Gastroesophageal sphincter (tissue), 4 donors: ENCODE measurements at regions not wholly inside any gene's neighbourhood (a gene's known extent, or its start where the extent isn't known, plus 50 kb on each side); places are given as distances from the start of the nearest gene placed in this dataset.

Source experiments
- ATAC-seq: fragments of 150-250 bp; one replicate; pipeline ENCODE4 v1.9.1; 2016; ENCODE audit warnings: mild to moderate bottlenecking, moderate library complexity
- H3K27ac ChIP-seq, 4 donors: fragments of 200-600 bp; sonication (generic) in 3 of 4; 1 replicate in 3 of 4; 2 replicates in 1 of 4; pipeline ENCODE4 v1.5.1; 2016 to 2019
- H3K27me3 ChIP-seq: fragments of 200-600 bp; sonication (generic); one replicate; pipeline ENCODE4 v1.5.1; 2019
- H3K36me3 ChIP-seq, 2 donors: fragments of 200-600 bp; sonication (generic); one replicate each; pipeline ENCODE4 v1.5.1; 2019; ENCODE audit warnings: control low read depth in 1 of 2
- H3K4me1 ChIP-seq, 3 donors: fragments of 200-600 bp; sonication (generic); 1 replicate in 2 of 3; 2 replicates in 1 of 3; pipeline ENCODE4 v1.5.1; 2016 to 2019; ENCODE audit warnings: control low read depth in 2 of 3
- H3K4me3 ChIP-seq, 2 donors: fragments of 200-600 bp; sonication (generic); one replicate each; pipeline ENCODE4 v1.5.1; 2019; ENCODE audit warnings: mild to moderate bottlenecking in 1 of 2, moderate library complexity in 1 of 2
- H3K9me3 ChIP-seq, 3 donors: fragments of 200-600 bp; sonication (generic); one replicate each; pipeline ENCODE4 v1.5.1; 2017 to 2019; ENCODE audit warnings: control low read depth in 2 of 3
- EP300 ChIP-seq: sonication (generic); formaldehyde crosslinking; IDR thresholded peaks from one replicate; pipeline ENCODE4 v1.6.1; 2017; ENCODE audit warnings: antibody characterized with exemption, mild to moderate bottlenecking
- POLR2A ChIP-seq, 2 donors: fragments of 450-650 bp; IDR thresholded peaks; one replicate each; pipeline ENCODE4 v1.6.1; 2017; ENCODE audit warnings: antibody characterized with exemption in 2 of 2, mild to moderate bottlenecking in 2 of 2, moderate library complexity in 1 of 2
- POLR2AphosphoS5 ChIP-seq: sonication (generic); formaldehyde crosslinking; IDR thresholded peaks from one replicate; pipeline ENCODE4 v1.6.1; 2017; ENCODE audit warnings: antibody characterized with exemption
- WGBS, 2 donors: methylation state at CpG; one replicate each; pipeline ENCODE4 v1.1.5; 2018; ENCODE audit warnings: low coverage in 1 of 2; 5-methylcytosine and 5-hydroxymethylcytosine counted together
- TF ChIP-seq, protein P1 (sequence below), 4 experiments: fragments of 200-600 bp in 2 of 4; fragments of 450-650 bp in 2 of 4; sonication (generic) in 1 of 4; IDR thresholded peaks; one replicate each; pipeline ENCODE4 v1.5.1; 2017 to 2019; ENCODE audit warnings: antibody characterized with exemption in 4 of 4, mild to moderate bottlenecking in 2 of 4, moderate library complexity in 2 of 4

DNA sequence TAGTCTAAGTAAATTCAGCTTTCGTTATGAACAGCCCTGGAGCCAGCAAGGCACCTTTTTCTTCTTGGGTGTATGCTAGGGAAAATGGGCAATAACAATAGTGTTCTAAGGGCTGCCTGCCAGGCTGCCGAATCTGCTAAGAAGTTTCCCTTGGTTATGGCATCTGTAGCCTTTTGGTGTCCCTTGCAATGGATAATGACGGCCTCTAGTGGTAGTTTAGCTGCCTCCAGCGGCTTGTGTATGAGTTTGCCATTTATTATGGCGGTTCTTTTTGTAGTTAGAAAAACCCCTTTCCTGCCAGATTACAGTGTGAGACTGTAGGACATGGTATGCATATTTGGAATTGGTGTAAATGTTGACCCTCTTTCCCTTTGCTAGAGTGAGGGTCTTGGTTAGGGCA, 78.9 kb upstream of the SPIN4 start:
- H3K27me3 ChIP-seq, result no peaks in the 10 kb centered on the region
- no peak for ATAC-seq
- H3K9me3 ChIP-seq, result no peaks in the 10 kb centered on the region
- no peak overlapping the region for H3K27ac ChIP-seq
- no peak overlapping the region for H3K4me3 ChIP-seq
- no peak for TF ChIP-seq POLR2AphosphoS5
- no peak for TF ChIP-seq EP300
- TF ChIP-seq POLR2A (IDR thresholded peaks at IDR 0.05), result no peak
- TF ChIP-seq, protein P1, sequence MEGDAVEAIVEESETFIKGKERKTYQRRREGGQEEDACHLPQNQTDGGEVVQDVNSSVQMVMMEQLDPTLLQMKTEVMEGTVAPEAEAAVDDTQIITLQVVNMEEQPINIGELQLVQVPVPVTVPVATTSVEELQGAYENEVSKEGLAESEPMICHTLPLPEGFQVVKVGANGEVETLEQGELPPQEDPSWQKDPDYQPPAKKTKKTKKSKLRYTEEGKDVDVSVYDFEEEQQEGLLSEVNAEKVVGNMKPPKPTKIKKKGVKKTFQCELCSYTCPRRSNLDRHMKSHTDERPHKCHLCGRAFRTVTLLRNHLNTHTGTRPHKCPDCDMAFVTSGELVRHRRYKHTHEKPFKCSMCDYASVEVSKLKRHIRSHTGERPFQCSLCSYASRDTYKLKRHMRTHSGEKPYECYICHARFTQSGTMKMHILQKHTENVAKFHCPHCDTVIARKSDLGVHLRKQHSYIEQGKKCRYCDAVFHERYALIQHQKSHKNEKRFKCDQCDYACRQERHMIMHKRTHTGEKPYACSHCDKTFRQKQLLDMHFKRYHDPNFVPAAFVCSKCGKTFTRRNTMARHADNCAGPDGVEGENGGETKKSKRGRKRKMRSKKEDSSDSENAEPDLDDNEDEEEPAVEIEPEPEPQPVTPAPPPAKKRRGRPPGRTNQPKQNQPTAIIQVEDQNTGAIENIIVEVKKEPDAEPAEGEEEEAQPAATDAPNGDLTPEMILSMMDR (IDR thresholded peaks at IDR 0.05), result no peak
- no peaks in the 10 kb centered on the region for H3K4me1 ChIP-seq
- peaks cover 0 to 31% of the 10 kb centered on the region in 2 donors for H3K36me3 ChIP-seq
- WGBS, 2 donors, result 36 to 85% methylated on average over 2 to 4 of the region's 5 CpGs

GRCh38 chrX:63428348-63428747, 77.2 kb upstream of the SPIN4 start:
- TF ChIP-seq POLR2AphosphoS5, result no peak
- TF ChIP-seq POLR2A (IDR thresholded peaks at IDR 0.05), result no peak
- TF ChIP-seq, protein P1 (IDR thresholded peaks at IDR 0.05), result no peak
- TF ChIP-seq EP300, result no peak
- no peaks in the 10 kb centered on the region for H3K27me3 ChIP-seq
- H3K27ac ChIP-seq, result no peak overlapping the region
- peaks cover 0 to 41% of the 10 kb centered on the region in 2 donors for H3K36me3 ChIP-seq
- no peak for ATAC-seq
- WGBS, 2 donors, result 90% methylated on average over 2 of the region's 5 CpGs; no CpG with 5 or more reads in 1 of the 2 donors
- no peaks in the 10 kb centered on the region for H3K4me1 ChIP-seq
- H3K9me3 ChIP-seq, result no peaks in the 10 kb centered on the region
- no peak overlapping the region for H3K4me3 ChIP-seq

DNA sequence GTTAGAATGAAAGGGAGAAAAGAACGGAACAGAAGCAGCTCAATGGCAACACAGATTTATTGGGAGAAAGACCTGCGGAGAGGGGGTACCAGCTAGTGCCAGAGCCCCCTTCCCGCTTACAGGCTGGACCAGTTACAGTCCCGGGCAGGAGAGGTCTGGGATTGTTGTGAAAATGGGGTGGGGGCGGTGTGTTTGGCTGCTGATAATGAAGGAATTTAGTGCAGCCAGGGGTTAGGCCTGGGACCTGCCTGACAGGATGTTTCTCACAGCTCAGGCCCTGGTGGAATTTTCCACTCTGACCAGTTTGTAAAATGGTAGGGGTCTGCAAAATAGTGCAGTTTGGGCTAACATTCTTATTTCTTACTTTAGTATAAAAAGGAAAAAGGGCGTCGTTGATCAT, 75.4 kb upstream of the SPIN4 start:
- peaks cover 0 to 41% of the 10 kb centered on the region in 2 donors for H3K36me3 ChIP-seq

GRCh38 chrX:63424063-63424462, 72.9 kb upstream of the SPIN4 start:
- Histone ChIP-seq H3K27me3 (no peaks in the 10 kb centered on the region), H3K27ac (no peak overlapping the region), H3K4me1 (no peaks in the 10 kb centered on the region), H3K36me3 (peaks cover 0 to 35% of the 10 kb centered on the region in 2 donors), H3K4me3 (no peak overlapping the region), H3K9me3 (no peaks in the 10 kb centered on the region)
- TF ChIP-seq POLR2AphosphoS5 (no peak), EP300 (no peak), POLR2A (IDR thresholded peaks at IDR 0.05) (no peak)
- TF ChIP-seq, protein P1 (IDR thresholded peaks at IDR 0.05), result no peak
- no peak for ATAC-seq

More for the DNA sequence above, 75.4 kb upstream of the SPIN4 start:
- no peaks in the 10 kb centered on the region for H3K9me3 ChIP-seq
- WGBS, 2 donors, result 78 to 79% methylated on average over 3 to 5 of the region's 7 CpGs
- H3K4me1 ChIP-seq, result no peaks in the 10 kb centered on the region
- no peaks in the 10 kb centered on the region for H3K27me3 ChIP-seq
- no peak overlapping the region for H3K4me3 ChIP-seq
- no peak overlapping the region for H3K27ac ChIP-seq
- no peak for ATAC-seq
- no peak for TF ChIP-seq EP300
- no peak for TF ChIP-seq POLR2A (IDR thresholded peaks at IDR 0.05)
- no peak for TF ChIP-seq POLR2AphosphoS5
- TF ChIP-seq, protein P1 (IDR thresholded peaks at IDR 0.05), result no peak

- no peaks in the 10 kb centered on the region for H3K9me3 ChIP-seq
- no peak for ATAC-seq
- H3K4me3 ChIP-seq, result no peak overlapping the region
- H3K36me3 ChIP-seq, result peaks cover 0 to 11% of the 10 kb centered on the region in 2 donors
- no peaks in the 10 kb centered on the region for H3K27me3 ChIP-seq
- no peaks in the 10 kb centered on the region for H3K4me1 ChIP-seq
- no peak overlapping the region for H3K27ac ChIP-seq
- TF ChIP-seq POLR2AphosphoS5, result no peak
- TF ChIP-seq EP300, result no peak
- TF ChIP-seq POLR2A (IDR thresholded peaks at IDR 0.05), result no peak
- TF ChIP-seq, protein P1 (IDR thresholded peaks at IDR 0.05), result no peak
These were observed 70.3 kb upstream of the SPIN4 start for GRCh38 chrX:63421411-63421810.
